ENCODE measurements at regions not wholly inside any gene's neighbourhood (a gene's known extent, or its start where the extent isn't known, plus 50 kb on each side); places are given as distances from the start of the nearest gene placed in this dataset.

DNA sequence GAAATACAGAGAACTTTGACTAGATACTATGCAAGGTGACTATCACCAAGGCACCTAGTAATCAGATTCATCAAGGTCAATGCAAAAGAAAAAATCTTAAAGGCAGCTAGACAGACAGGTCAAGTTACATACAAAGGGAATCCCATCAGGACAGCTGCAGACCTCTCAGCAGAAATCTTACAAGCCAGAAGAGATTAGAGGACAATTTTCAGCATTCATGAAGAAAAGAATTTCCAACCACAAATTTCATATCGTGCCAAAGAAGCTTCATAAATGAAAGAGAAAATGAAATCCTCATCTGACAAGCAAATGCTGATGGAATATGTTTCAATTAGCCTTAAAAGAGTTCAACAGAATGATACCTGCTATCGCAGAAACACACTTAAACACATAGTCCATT is 913.7 kb downstream of the RPS29 start:
- TF ChIP-seq, protein P1, sequence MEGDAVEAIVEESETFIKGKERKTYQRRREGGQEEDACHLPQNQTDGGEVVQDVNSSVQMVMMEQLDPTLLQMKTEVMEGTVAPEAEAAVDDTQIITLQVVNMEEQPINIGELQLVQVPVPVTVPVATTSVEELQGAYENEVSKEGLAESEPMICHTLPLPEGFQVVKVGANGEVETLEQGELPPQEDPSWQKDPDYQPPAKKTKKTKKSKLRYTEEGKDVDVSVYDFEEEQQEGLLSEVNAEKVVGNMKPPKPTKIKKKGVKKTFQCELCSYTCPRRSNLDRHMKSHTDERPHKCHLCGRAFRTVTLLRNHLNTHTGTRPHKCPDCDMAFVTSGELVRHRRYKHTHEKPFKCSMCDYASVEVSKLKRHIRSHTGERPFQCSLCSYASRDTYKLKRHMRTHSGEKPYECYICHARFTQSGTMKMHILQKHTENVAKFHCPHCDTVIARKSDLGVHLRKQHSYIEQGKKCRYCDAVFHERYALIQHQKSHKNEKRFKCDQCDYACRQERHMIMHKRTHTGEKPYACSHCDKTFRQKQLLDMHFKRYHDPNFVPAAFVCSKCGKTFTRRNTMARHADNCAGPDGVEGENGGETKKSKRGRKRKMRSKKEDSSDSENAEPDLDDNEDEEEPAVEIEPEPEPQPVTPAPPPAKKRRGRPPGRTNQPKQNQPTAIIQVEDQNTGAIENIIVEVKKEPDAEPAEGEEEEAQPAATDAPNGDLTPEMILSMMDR (conservative IDR thresholded peaks at IDR 0.05) = no peak
- TF ChIP-seq EZH2 (IDR thresholded peaks at IDR 0.05; ENCODE audit: low read depth) = no peak

Data from PC-9 (cell line).